Breast epithelium (tissue), 4 donors: ENCODE measurements at regions not wholly inside any gene's neighbourhood (a gene's known extent, or its start where the extent isn't known, plus 50 kb on each side); places are given as distances from the start of the nearest gene placed in this dataset.

Experiments
- DNase-seq, 2 donors: peaks; one replicate each; pipeline ENCODE4 v3.0.0-alpha.2; 2019; ENCODE audit warnings: low spot score in 2 of 2
- H3K27ac ChIP-seq, 2 donors: fragments of 200-600 bp; sonication (generic) in 1 of 2; one replicate each; pipeline ENCODE4 v1.5.1; 2016 to 2019; ENCODE audit warnings: mild to moderate bottlenecking in 1 of 2
- H3K27me3 ChIP-seq, 2 donors: fragments of 200-600 bp; sonication (generic) in 1 of 2; one replicate each; pipeline versions ENCODE4 v1.5.1 to v1.6.0; 2017 to 2019; ENCODE audit warnings: control low read depth in 1 of 2, mild to moderate bottlenecking in 1 of 2
- H3K36me3 ChIP-seq: fragments of 200-600 bp; one replicate; pipeline ENCODE4 v1.5.1; 2019
- H3K4me1 ChIP-seq, 2 donors: fragments of 200-600 bp; sonication (generic); one replicate each; pipeline ENCODE4 v1.5.1; 2016 to 2019; ENCODE audit warnings: control low read depth in 1 of 2
- H3K4me3 ChIP-seq, 3 donors: fragments of 200-600 bp; sonication (generic); 1 replicate in 2 of 3; 2 replicates in 1 of 3; pipeline ENCODE4 v1.5.1; 2016 to 2019; ENCODE audit warnings: mild to moderate bottlenecking in 3 of 3, moderate library complexity in 2 of 3
- H3K9me3 ChIP-seq, 2 donors: fragments of 200-600 bp; sonication (generic) in 1 of 2; one replicate each; pipeline ENCODE4 v1.5.1; 2016 to 2019; ENCODE audit warnings: control low read depth in 1 of 2
- POLR2A ChIP-seq: fragments of 450-650 bp; IDR thresholded peaks from one replicate; pipeline ENCODE4 v1.6.1; 2016; ENCODE audit warnings: antibody characterized with exemption, mild to moderate bottlenecking, moderate library complexity
- POLR2AphosphoS5 ChIP-seq, 3 donors: sonication (generic); formaldehyde crosslinking; IDR thresholded peaks; one replicate each; pipeline ENCODE4 v1.6.1; 2017; ENCODE audit warnings: antibody characterized with exemption in 3 of 3
- intact Hi-C: fragments of 100-400 bp; cut with DNase I; formaldehyde crosslinking; loops from one replicate; pipeline ENCODE4 v1.15.1; 2023; ENCODE audit warnings: low total_unique reads
- TF ChIP-seq, protein P1 (sequence below), 3 donors: fragments of 450-650 bp; IDR thresholded peaks; one replicate each; pipeline ENCODE4 v1.5.1; 2016 to 2017; ENCODE audit warnings: antibody characterized with exemption in 3 of 3, mild to moderate bottlenecking in 3 of 3, moderate library complexity in 3 of 3

DNA sequence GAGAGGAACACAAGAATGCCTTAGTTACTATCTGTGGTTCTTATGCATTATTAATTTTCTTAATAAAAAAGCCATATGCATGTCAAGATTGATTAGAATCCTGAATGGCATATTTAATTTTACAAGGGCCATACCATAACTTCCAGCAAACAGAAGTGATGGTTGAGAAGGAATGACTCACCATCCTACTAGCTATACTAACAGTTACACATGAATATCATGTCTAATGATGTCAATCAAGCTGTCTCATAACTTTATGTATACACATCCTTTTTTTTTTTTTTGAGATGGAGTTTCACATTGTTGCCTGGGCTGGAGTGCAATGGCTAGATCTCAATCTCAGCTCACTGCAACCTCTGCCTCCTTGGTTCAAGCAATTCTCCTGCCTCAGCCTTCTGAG, 1123.9 kb downstream of the NLGN4Y start:
- no peaks in the 10 kb centered on the region for H3K27me3 ChIP-seq
- H3K4me3 ChIP-seq: no peak overlapping the region
- no peaks in the 10 kb centered on the region for H3K36me3 ChIP-seq
- no peaks in the 10 kb centered on the region for H3K4me1 ChIP-seq
- TF ChIP-seq POLR2AphosphoS5 (IDR thresholded peaks at IDR 0.05) (no peak), POLR2A (no peak)
- TF ChIP-seq, protein P1, sequence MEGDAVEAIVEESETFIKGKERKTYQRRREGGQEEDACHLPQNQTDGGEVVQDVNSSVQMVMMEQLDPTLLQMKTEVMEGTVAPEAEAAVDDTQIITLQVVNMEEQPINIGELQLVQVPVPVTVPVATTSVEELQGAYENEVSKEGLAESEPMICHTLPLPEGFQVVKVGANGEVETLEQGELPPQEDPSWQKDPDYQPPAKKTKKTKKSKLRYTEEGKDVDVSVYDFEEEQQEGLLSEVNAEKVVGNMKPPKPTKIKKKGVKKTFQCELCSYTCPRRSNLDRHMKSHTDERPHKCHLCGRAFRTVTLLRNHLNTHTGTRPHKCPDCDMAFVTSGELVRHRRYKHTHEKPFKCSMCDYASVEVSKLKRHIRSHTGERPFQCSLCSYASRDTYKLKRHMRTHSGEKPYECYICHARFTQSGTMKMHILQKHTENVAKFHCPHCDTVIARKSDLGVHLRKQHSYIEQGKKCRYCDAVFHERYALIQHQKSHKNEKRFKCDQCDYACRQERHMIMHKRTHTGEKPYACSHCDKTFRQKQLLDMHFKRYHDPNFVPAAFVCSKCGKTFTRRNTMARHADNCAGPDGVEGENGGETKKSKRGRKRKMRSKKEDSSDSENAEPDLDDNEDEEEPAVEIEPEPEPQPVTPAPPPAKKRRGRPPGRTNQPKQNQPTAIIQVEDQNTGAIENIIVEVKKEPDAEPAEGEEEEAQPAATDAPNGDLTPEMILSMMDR (IDR thresholded peaks at IDR 0.05): no peak
- DNase-seq: no peak
- intact Hi-C loops: no loop called here
- H3K27ac ChIP-seq: no peak overlapping the region
- H3K9me3 ChIP-seq: no peaks in the 10 kb centered on the region

DNA sequence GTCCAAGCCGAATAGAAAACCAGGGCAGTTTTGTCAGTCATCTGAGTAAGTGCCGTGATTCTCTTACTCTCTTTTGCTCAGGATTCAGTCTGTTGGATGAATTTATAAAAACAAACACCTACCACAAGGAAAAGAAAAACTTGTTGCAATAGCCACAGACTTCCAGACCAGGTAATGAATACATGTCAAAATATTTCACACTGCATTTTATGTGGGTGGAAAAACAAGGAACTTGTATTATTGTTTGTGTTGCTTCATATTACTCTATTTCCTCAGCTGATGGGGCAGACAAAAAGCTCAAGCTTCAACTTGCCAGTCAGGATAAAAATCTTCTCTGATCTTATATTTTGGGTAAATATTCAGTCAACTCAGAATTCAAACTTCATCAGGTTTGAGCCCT, 1125.7 kb downstream of the NLGN4Y start:
- DNase-seq: no peak
- intact Hi-C loops: no loop called here
- Histone ChIP-seq H3K36me3 (no peaks in the 10 kb centered on the region), H3K9me3 (no peaks in the 10 kb centered on the region), H3K27ac (no peak overlapping the region), H3K27me3 (no peaks in the 10 kb centered on the region), H3K4me1 (no peaks in the 10 kb centered on the region), H3K4me3 (no peak overlapping the region)
- TF ChIP-seq POLR2AphosphoS5 (IDR thresholded peaks at IDR 0.05) (no peak), POLR2A (no peak)
- TF ChIP-seq, protein P1 (IDR thresholded peaks at IDR 0.05): no peak

DNA sequence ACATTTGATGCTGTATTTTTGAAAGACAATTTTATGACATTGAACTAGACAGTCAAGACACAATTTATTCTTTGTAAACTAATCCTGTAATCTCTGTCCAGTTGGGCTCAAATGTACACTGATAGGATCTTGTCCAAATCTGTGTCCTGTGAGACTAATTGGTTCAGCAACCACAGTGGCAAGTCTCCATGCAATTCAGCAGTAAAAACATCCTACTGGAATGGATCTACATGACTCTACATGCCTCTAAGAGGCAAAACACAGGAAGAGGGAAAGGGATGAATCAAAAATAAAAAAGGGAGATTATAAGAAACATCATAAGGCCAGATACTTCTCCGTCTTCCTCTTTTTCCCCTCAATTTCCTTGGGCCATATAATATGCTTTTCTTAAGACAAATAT, 1164.2 kb downstream of the NLGN4Y start:
- TF ChIP-seq POLR2AphosphoS5 (IDR thresholded peaks at IDR 0.05): no peak
- TF ChIP-seq POLR2A: no peak
- TF ChIP-seq, protein P1 (IDR thresholded peaks at IDR 0.05): no peak
- no peaks in the 10 kb centered on the region for H3K4me1 ChIP-seq
- intact Hi-C loops: no loop called here

DNA sequence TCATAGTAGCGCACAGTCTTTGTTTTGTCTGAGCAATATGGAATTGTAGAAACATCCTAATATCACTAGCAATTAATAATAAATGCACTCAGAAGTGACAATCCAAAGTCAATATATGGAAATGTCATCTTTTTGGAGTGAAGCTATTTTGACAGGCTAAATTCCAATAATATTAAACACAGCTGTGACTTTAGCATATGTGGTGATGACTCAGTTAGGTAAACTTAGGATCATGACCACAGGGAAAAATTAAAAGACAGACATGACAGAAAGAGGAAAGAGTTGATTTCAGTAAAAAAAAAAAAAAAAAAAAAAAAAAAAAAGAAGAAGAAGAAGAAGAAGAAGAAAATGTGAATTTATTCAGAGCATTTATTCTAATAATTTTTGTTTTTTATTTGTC, 1165.7 kb downstream of the NLGN4Y start:
- Histone ChIP-seq H3K27ac (no peak overlapping the region), H3K36me3 (no peaks in the 10 kb centered on the region), H3K27me3 (no peaks in the 10 kb centered on the region), H3K4me1 (no peaks in the 10 kb centered on the region), H3K4me3 (no peak overlapping the region), H3K9me3 (no peaks in the 10 kb centered on the region)
- DNase-seq: no peak
- intact Hi-C loops: no loop called here
- TF ChIP-seq POLR2A (no peak), POLR2AphosphoS5 (IDR thresholded peaks at IDR 0.05) (no peak)
- TF ChIP-seq, protein P1 (IDR thresholded peaks at IDR 0.05): no peak

More for the DNA sequence above, 1164.2 kb downstream of the NLGN4Y start:
- H3K4me3 ChIP-seq: no peak overlapping the region
- H3K9me3 ChIP-seq: no peaks in the 10 kb centered on the region
- no peaks in the 10 kb centered on the region for H3K36me3 ChIP-seq
- H3K27ac ChIP-seq: no peak overlapping the region
- H3K27me3 ChIP-seq: no peaks in the 10 kb centered on the region
- DNase-seq: no peak

DNA sequence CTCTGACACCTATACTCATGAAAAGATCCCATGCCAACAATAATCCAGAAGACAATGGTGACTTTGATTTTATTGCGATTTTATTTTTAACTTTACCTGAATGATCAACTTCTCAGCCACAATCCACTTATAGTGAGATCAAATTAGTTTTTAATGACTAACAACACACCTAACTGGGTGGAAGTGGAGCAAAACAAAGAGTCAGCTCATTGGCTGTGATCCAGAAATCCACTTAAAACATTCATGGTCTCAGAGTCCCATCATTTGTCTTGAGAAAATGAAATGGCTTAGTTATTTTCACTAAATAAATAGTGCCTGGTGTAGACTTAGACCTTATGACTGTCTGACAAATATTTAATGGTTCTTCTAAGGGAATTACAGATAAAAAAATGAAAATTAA, 1177.8 kb downstream of the NLGN4Y start:
- intact Hi-C loops: no loop called here
- Histone ChIP-seq H3K27ac (no peak overlapping the region), H3K4me1 (no peaks in the 10 kb centered on the region), H3K36me3 (no peaks in the 10 kb centered on the region), H3K4me3 (no peak overlapping the region), H3K27me3 (no peaks in the 10 kb centered on the region), H3K9me3 (no peaks in the 10 kb centered on the region)
- TF ChIP-seq, protein P1 (IDR thresholded peaks at IDR 0.05): no peak
- DNase-seq: no peak
